Small intestine (tissue), 7 donors: ENCODE measurements at regions not wholly inside any gene's neighbourhood (a gene's known extent, or its start where the extent isn't known, plus 50 kb on each side); places are given as distances from the start of the nearest gene placed in this dataset.

Source experiments
- DNase-seq, 2 donors: peaks; one replicate each; pipeline versions ENCODE4 v3.0.0 to v3.0.0-alpha.2; 2013
- FAIRE-seq: peaks from 2 replicates; lab custom pipeline; 2012; peaks lifted over from hg19 to GRCh38; lab: Jason Lieb, UNC
- H3K27ac ChIP-seq, 3 donors: one replicate each; pipeline ENCODE4 v1.5.1; 2013; ENCODE audit warnings: low read length in 2 of 3, mild to moderate bottlenecking in 2 of 3, control low read depth in 1 of 3, inconsistent platforms in 1 of 3, low read depth in 1 of 3, moderate library complexity in 1 of 3
- H3K27me3 ChIP-seq, 3 donors: one replicate each; pipeline ENCODE4 v1.6.1; 2013; ENCODE audit warnings: low read length in 3 of 3, inconsistent platforms in 1 of 3; ENCODE audit not compliant: control insufficient read depth in 3 of 3, insufficient read depth in 3 of 3
- H3K36me3 ChIP-seq, 3 donors: one replicate each; pipeline ENCODE4 v1.6.1; 2013; ENCODE audit warnings: low read length in 3 of 3, inconsistent platforms in 1 of 3, low read depth in 1 of 3, mild to moderate bottlenecking in 1 of 3, moderate library complexity in 1 of 3; ENCODE audit not compliant: control insufficient read depth in 3 of 3, insufficient read depth in 2 of 3
- H3K4me1 ChIP-seq, 3 donors: one replicate each; pipeline ENCODE4 v1.6.1; 2013; ENCODE audit warnings: low read length in 2 of 3, inconsistent platforms in 1 of 3, low read depth in 1 of 3, mild to moderate bottlenecking in 1 of 3, moderate library complexity in 1 of 3; ENCODE audit not compliant: control insufficient read depth in 3 of 3, insufficient read depth in 2 of 3
- H3K4me3 ChIP-seq, 3 donors: one replicate each; pipeline ENCODE4 v1.5.1; 2013; ENCODE audit warnings: low read length in 3 of 3, control low read depth in 1 of 3, inconsistent platforms in 1 of 3, low read depth in 1 of 3, mild to moderate bottlenecking in 1 of 3, moderate library complexity in 1 of 3
- H3K9me3 ChIP-seq, 2 donors: one replicate each; pipeline ENCODE4 v1.6.1; 2013; ENCODE audit warnings: low read depth in 1 of 2, low read length in 1 of 2; ENCODE audit not compliant: control insufficient read depth in 2 of 2, insufficient read depth in 1 of 2
- WGBS, 3 donors: extraction: QIAGEN DNeasy Blood & Tissue Kit; methylation state at CpG; one replicate each; pipeline ENCODE4 v1.1.7; 2013; 5-methylcytosine and 5-hydroxymethylcytosine counted together
- donor health status: healthy with polysubstance abuse.
- donor health status: control.
- donor health status: control.
- donor health status: Bipolar disorder and iron deficiency.
- donor health status: healthy.

- WGBS, 3 donors = 58 to 62% (median 60%) methylated on average over 2 of the region's 2 CpGs
- no peaks in the 10 kb centered on the region for H3K4me1 ChIP-seq
- no peak overlapping the region for H3K27ac ChIP-seq
- H3K4me3 ChIP-seq = no peak overlapping the region
- no peaks in the 10 kb centered on the region for H3K27me3 ChIP-seq
- no peak for DNase-seq
- no peak for FAIRE-seq
- H3K9me3 ChIP-seq = no peaks in the 10 kb centered on the region
- no peaks in the 10 kb centered on the region for H3K36me3 ChIP-seq
These were observed 71.8 kb upstream of the TAF11L2 start for GRCh38 chr5:17426104-17426749.

GRCh38 chr5:17428176-17428800 lies 69.7 kb upstream of the TAF11L2 start:
- no peaks in the 10 kb centered on the region for H3K36me3 ChIP-seq
- H3K9me3 ChIP-seq = no peaks in the 10 kb centered on the region
- H3K27ac ChIP-seq = no peak overlapping the region
- WGBS, 3 donors = 74 to 79% (median 79%) methylated on average over 7 of the region's 7 CpGs
- no peaks in the 10 kb centered on the region for H3K27me3 ChIP-seq
- no peak for FAIRE-seq
- no peak overlapping the region for H3K4me3 ChIP-seq
- no peak for DNase-seq
- H3K4me1 ChIP-seq = no peaks in the 10 kb centered on the region

GRCh38 chr5:17429353-17429752 lies 68.7 kb upstream of the TAF11L2 start:
- 76 to 87% (median 80%) methylated on average over 4 of the region's 4 CpGs for WGBS, 3 donors
- Histone ChIP-seq H3K27me3 (no peaks in the 10 kb centered on the region), H3K4me3 (no peak overlapping the region), H3K36me3 (no peaks in the 10 kb centered on the region), H3K9me3 (no peaks in the 10 kb centered on the region), H3K4me1 (no peaks in the 10 kb centered on the region), H3K27ac (no peak overlapping the region)
- FAIRE-seq (no peak), DNase-seq (no peak)

- Histone ChIP-seq H3K27me3 (no peaks in the 10 kb centered on the region), H3K36me3 (no peaks in the 10 kb centered on the region), H3K4me3 (no peak overlapping the region), H3K4me1 (no peaks in the 10 kb centered on the region), H3K9me3 (no peaks in the 10 kb centered on the region), H3K27ac (no peak overlapping the region)
- 65 to 76% (median 71%) methylated on average over 5 of the region's 5 CpGs for WGBS, 3 donors
- no peak for FAIRE-seq
- DNase-seq = no peak
These were observed 67.8 kb upstream of the TAF11L2 start for GRCh38 chr5:17430241-17430640.

- no peak for DNase-seq
- no peak for FAIRE-seq
- Histone ChIP-seq H3K4me3 (no peak overlapping the region), H3K36me3 (no peaks in the 10 kb centered on the region), H3K4me1 (no peaks in the 10 kb centered on the region), H3K27me3 (no peaks in the 10 kb centered on the region), H3K9me3 (no peaks in the 10 kb centered on the region), H3K27ac (no peak overlapping the region)
- WGBS, 3 donors = 79 to 94% (median 89%) methylated on average over 8 of the region's 8 CpGs
These were observed 66.6 kb upstream of the TAF11L2 start for GRCh38 chr5:17431272-17432050.

GRCh38 chr5:17432569-17432968 lies 65.5 kb upstream of the TAF11L2 start:
- FAIRE-seq = no peak
- Histone ChIP-seq H3K27ac (no peak overlapping the region), H3K9me3 (no peaks in the 10 kb centered on the region), H3K27me3 (no peaks in the 10 kb centered on the region), H3K4me3 (no peak overlapping the region), H3K36me3 (no peaks in the 10 kb centered on the region), H3K4me1 (no peaks in the 10 kb centered on the region)
- no peak for DNase-seq
- WGBS, 3 donors = 89 to 92% (median 90%) methylated on average over 3 of the region's 3 CpGs

GRCh38 chr5:17433406-17433805 lies 64.6 kb upstream of the TAF11L2 start:
- no peak overlapping the region for H3K27ac ChIP-seq
- no peak for FAIRE-seq
- DNase-seq = no peak
- H3K4me3 ChIP-seq = no peak overlapping the region
- WGBS, 3 donors = 76 to 83% (median 83%) methylated on average over 6 of the region's 6 CpGs
- no peaks in the 10 kb centered on the region for H3K9me3 ChIP-seq
- H3K36me3 ChIP-seq = no peaks in the 10 kb centered on the region
- H3K27me3 ChIP-seq = no peaks in the 10 kb centered on the region
- H3K4me1 ChIP-seq = no peaks in the 10 kb centered on the region

- FAIRE-seq = no peak
These were observed 63.0 kb upstream of the TAF11L2 start for GRCh38 chr5:17434982-17435381.

More at GRCh38 chr5:17434982-17435381, 63.0 kb upstream of the TAF11L2 start:
- no peak for DNase-seq
- Histone ChIP-seq H3K27ac (no peak overlapping the region), H3K27me3 (no peaks in the 10 kb centered on the region), H3K4me3 (no peak overlapping the region), H3K9me3 (peaks cover 0 to 2% of the 10 kb centered on the region in 2 donors), H3K4me1 (no peaks in the 10 kb centered on the region), H3K36me3 (no peaks in the 10 kb centered on the region)
